ENCODE measurements at regions not wholly inside any gene's neighbourhood (a gene's known extent, or its start where the extent isn't known, plus 50 kb on each side); places are given as distances from the start of the nearest gene placed in this dataset.
"Not testable (repeated sequence)": the region's sequence is repeated elsewhere in the genome, so short reads cannot be mapped to it uniquely, and the experiment has no call there.

DNA sequence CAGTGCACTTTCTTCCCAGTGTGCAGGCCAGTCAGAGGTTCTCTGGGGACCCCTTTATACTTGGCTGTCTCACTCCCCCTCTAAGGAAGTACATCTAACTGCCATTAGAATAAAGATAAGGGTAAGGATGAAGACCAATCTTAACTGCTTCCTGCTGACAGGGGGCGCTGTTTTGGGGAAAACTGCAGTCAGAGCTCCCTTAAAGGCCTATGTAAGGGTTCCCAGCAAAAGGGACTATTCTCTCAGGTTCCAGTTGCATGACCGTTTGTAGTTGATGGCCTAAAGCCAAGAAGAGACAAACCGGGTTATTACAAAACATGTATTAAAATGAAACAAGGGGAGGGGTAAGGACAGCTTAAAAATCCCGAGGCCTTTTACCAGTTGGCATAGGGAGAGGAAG is 115.6 kb upstream of the SPIN4 start:
- DNase-seq (ENCODE audit: low spot score): no peak

DNA sequence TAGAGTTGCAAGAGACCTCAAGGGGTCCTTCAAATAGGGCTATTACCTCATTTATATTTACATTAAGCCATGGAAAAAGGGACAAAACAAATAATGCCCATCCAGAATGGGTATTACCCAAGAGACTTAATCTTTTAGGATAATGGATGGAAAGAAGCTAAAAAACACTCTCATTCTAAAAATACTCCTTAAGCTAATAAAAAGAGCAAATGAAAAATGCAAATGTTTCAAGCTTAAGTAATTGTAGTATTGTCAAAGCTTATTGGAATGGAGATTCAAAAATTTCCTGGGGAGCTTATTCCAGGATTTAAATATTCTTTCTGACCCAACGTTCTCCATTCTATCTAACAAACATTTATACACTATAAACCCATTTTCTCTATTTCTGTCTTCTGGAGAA is 107.8 kb upstream of the SPIN4 start:
- DNase-seq (ENCODE audit: low spot score): no peak

DNA sequence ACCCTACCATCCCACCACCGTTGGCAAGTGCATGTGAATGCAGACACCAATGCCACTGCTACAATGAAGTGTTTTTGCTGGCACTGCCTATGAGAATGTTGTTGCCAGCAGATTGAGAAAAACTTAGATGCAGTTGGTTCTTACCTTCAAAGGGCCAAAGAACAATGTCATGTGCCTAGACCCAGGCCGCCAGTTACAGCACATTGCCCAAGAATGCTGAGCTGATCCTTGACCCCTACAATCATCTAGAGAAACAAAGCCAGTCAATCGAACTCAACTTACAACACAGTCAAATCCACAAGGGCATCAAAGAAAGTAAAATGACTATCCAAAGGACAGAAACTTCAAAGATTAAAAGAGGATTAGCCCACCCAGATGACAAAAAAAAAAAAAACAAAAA is 102.4 kb upstream of the SPIN4 start:
- no peak for DNase-seq (ENCODE audit: low spot score)

DNA sequence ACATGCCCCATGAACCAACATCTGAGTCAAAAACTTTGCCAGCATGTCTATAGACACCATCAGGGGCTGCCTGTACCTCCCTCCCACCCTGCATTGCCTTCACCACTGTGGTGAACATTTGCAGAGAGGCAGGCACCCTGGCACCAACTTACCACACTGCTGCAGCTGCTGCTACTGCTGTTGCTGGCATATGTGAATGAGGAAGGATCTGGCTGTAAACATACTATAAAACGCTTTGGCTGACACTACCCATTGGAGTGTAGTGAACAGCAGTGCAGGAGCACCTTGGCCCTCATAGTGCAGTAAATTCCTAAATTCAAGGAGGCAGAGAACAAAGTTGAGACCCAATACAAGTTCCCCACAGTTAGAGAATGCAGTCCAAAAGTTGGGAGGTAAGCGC is 90.6 kb upstream of the SPIN4 start:
- DNase-seq (ENCODE audit: low spot score): no peak

DNA sequence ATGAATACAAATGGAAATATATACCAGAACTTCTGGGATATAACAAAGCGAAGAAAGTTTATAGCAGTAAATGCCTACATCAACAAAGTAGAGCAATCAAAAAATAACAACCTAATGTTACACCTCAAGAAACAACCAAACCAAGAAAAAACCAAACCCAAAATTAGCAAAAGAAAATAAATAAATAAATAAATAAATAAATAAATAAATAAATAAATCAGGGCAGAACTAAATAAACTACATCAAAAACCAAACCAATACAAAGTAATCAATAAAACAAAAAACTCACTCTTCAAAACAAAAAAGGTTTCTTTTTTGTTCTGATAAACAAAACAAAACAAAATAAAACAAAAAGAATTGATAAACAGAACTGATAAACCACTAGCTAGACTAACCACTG is 88.4 kb upstream of the SPIN4 start:
- no peak for DNase-seq (ENCODE audit: low spot score)

DNA sequence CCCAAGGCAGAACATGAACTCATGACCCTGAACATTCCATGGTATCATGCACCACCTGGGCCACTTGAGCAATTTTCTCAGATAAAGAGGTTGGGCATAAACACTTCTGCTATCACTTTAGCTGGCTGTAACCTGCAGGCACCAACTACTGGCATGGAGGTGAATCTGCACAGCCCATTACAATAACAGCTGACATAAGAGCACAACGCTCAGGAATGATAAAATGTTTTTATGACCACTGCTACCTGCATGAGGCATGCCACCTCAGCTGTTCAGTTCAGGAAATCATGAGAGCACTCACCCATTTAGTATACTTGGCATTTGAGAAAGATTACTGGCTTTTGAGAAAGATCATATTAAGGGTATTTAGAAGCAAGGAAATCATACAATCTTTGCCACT is 85.7 kb upstream of the SPIN4 start:
- no peak for DNase-seq (ENCODE audit: low spot score)

DNA sequence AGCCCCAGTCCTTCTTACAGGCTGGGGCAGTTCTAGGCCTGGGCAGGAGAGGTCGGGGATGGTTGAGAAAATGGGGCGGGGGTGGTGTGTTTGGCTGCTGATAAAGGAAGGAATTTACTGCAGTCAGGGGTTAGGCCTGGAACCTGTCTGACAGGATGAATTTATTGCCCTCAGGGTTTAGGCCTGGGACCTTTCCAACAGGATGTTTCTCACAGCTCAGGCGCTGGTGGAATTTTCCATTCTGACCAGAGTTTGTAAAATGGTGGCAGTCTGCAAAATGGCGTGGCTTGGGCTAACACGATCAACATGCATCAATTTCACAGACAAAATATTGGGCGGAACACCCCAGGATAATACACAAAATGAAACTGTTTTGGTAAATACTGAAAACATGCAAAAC is 83.5 kb upstream of the SPIN4 start:
- no peak for DNase-seq (ENCODE audit: low spot score)

DNA sequence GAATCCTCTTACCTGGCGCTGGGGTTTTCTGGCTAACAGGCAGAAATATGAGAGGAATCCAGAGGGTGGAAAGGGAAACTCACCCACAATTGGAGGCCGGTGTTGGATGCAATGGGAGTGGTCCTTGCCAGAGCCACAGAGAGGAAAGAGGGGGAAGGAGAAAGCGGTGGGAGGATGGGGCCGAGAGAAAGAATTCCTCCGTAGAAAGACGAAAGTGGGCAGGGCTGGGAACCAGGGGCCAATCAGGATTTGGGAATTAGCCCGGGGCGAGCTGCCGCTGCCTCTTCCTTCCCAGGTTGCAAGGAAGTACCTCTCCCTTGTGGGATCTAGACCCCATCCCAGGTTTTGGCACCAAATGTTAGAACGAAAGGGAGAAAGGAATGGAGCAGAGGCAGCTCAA is 83.1 kb upstream of the SPIN4 start:
- no peak for DNase-seq (ENCODE audit: low spot score)

DNA sequence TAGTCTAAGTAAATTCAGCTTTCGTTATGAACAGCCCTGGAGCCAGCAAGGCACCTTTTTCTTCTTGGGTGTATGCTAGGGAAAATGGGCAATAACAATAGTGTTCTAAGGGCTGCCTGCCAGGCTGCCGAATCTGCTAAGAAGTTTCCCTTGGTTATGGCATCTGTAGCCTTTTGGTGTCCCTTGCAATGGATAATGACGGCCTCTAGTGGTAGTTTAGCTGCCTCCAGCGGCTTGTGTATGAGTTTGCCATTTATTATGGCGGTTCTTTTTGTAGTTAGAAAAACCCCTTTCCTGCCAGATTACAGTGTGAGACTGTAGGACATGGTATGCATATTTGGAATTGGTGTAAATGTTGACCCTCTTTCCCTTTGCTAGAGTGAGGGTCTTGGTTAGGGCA is 78.9 kb upstream of the SPIN4 start:
- DNase-seq (ENCODE audit: low spot score): no peak

DNA sequence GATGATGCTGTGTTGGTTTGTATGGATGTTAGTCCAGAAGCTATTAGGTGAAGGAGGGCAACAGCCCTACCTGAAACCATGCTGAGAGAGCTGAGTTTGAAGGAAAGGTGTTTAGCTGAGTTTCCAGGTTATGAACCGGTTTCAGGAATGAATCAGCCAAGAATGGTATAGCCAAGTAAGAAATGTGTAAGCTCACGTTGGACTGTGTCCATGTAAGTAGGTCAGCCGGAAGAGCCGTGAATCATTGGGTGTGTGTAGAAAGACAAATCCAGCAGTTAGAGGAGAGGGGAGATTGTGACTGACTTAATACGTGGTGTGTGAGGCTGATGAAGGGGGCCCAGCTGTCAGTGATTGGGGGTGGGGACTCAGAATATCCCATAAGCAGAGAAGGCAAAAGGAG is 77.2 kb upstream of the SPIN4 start:
- no peak for DNase-seq (ENCODE audit: low spot score)

DNA sequence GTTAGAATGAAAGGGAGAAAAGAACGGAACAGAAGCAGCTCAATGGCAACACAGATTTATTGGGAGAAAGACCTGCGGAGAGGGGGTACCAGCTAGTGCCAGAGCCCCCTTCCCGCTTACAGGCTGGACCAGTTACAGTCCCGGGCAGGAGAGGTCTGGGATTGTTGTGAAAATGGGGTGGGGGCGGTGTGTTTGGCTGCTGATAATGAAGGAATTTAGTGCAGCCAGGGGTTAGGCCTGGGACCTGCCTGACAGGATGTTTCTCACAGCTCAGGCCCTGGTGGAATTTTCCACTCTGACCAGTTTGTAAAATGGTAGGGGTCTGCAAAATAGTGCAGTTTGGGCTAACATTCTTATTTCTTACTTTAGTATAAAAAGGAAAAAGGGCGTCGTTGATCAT is 75.4 kb upstream of the SPIN4 start:
- DNase-seq (ENCODE audit: low spot score): no peak

DNA sequence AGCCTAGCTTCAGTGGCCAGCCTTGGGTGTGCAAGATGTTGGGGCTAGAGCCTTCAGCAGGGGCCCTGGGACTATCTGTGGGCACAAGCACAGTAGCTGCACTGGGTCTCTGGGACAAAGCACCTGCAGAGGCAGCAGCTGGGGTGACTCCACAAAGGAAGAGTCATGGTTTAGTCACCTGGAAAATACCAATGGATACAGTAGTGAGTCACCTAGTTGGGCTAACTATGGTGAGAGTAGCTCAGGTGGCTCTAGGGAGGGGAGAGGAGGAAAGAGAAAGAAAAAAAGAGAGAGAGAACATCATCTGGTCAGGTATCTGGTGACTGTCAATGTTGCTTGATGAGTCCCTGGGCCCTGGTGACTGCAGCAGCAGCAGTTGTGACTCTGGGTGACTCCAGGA is 72.9 kb upstream of the SPIN4 start:
- DNase-seq (ENCODE audit: low spot score): no peak

DNA sequence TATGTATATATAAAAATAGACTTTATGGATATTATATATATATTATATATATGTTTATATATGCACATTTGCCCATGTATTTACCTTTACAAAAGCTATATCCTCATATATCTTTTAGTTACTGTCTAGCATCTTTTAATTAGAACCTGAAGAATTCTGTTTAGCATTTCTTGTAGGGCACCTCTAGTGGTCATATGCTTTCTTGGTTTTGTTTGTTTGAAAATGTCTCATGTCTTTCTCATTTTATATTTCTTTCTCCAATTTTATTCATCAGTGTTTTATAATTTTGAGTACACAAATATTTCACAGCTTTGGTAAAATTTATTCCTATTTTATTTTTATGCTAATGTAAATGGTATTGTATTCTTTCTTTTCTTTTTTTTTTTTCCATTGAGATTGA is 70.3 kb upstream of the SPIN4 start:
- DNase-seq (ENCODE audit: low spot score): no peak

DNA sequence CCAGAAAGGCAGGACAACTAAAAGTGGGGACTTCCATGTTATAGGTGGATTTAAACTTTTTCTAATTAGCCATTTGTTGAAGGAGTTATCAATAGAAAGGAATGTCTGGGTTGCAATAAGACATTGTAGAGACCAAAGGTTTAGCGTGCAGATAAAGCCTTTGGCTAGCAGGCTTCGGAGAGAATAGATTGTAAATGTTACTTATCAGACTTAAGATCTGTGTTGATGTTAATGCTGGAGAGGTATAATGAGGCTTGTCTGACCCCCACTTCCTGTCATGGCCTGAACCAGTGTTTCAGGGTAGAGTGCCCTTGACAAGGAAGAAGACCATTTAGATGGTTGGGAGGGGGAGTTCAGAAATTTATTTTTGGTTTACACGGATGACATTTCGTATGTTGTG is 67.1 kb upstream of the SPIN4 start:
- DNase-seq (ENCODE audit: low spot score): no peak

DNA sequence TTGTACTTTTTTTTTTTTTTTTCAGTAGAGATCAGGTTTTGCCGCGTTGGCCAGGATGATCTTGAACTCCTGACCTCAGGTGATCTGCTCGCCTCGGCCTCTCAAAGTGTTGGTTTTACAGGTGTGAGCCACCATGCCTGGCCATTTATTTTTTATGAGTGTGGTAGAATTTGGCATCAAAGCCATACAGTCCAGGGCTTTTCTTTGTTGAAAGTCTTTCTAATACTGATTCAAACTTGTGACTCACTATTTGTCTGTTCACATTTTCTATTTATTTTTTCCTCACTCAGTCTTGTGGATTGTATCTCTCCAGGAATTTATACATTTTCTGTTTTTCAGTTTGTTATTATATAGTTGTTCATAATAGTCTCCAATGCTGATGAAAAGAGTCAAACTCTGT is 66.5 kb upstream of the SPIN4 start:
- no peak for DNase-seq (ENCODE audit: low spot score)

DNA sequence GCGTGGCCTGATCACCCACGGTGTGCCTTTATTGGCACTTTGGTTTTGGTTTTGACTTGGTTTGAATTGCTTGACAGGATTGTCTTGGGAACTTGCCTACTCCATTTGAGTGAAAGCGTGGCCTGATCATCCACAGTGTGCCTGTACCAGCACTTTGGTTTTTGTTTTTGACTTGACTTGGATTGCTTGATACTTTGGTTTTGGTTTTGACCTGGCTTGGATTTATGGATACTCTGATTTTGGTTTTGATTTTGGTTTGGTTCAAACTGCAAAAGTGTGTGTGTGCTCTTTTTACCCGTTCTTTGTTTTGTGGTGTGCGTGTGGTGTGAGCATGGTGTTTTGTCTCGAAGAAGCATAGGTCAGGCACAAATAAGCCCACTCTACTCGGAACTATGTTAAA is 58.8 kb upstream of the SPIN4 start:
- DNase-seq (ENCODE audit: low spot score): not testable (repeated sequence)

DNA sequence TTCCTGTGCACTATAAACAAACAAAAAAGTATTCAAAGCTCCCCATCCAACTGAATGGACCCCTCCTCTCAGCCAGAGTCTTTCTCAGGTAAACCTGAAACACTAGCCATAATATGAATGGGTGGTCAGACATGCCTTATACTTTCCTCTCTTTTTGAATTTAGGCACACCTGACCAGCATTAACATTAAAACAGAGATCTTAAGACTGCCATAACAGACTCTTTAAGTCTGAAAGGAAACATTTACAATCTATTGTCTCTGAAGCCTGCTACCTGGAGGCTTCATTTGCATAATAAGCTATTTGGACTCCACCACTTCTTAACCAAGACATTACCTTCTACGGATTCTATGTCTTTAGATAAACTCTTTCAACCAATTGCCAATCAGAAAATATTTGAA is 56.9 kb upstream of the SPIN4 start:
- DNase-seq (ENCODE audit: low spot score): no peak

DNA sequence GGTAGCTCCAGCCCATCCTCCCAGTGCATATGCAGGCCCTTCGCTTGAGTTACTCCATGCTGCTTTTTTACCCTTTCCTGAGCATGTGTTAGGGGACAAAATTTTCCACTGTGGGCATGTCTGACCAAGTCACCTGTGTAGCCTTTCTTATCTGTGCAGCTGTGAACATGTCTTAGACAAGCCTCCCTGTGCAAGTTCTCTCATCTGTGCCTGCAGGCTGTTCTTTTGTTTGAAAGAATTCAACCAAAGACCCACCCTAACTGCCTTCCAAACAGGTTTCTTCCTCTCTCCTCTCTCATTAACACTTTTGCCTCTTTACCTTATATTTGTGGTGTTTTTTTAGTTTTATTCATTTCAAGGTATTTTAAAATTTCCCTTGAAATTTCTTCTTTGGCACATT is 53.2 kb upstream of the SPIN4 start:
- DNase-seq (ENCODE audit: low spot score): no peak

DNA sequence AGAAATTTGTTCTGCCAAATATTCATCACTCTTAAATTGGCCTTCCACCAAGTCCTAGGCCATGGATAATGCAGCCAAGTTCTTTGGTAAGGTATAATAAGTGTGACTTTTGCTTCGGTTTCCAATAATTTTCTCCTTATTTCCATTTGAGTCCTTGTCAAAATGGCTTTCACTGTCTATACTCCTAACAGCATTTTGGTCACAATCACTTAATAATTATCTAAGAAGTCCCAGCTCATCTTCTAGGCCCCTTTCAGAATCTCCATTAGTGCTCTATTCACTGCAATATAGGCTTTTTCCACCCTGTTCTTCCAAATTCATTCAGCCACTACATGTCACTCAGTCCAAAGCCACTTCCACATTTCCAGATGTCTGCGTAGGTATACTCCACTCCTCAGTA is 51.0 kb upstream of the SPIN4 start:
- DNase-seq (ENCODE audit: low spot score): no peak

Data from AG08395 (cell line).